Panc1 (cell line): ENCODE measurements at regions not wholly inside any gene's neighbourhood (a gene's known extent, or its start where the extent isn't known, plus 50 kb on each side); places are given as distances from the start of the nearest gene placed in this dataset.
"Not testable (repeated sequence)": the region's sequence is repeated elsewhere in the genome, so short reads cannot be mapped to it uniquely, and the experiment has no call there.

Experiments
- CTCF ChIP-seq: fragments of 450-650 bp; IDR thresholded peaks from 2 replicates; pipeline ENCODE4 v1.5.1; 2017; ENCODE audit warnings: mild to moderate bottlenecking
- POLR2AphosphoS5 ChIP-seq: IDR thresholded peaks from 2 replicates; pipeline ENCODE4 v1.6.1; 2012; ENCODE audit warnings: mild to moderate bottlenecking, low read depth, low read length, moderate library complexity
- REST ChIP-seq, 2 experiments: IDR thresholded peaks; 2 replicates each; pipeline ENCODE4 v1.6.1; 2011 to 2012; ENCODE audit warnings: low read depth in 2 of 2, control low read depth in 1 of 2, low read length in 1 of 2, mild to moderate bottlenecking in 1 of 2, moderate library complexity in 1 of 2; ENCODE audit not compliant: insufficient read depth in 1 of 2

- TF ChIP-seq CTCF; POLR2AphosphoS5; REST (IDR thresholded peaks at IDR 0.05; ENCODE audit: insufficient read depth in 1 of 2, low read depth in 2 of 2, low read length in 1 of 2): not testable (repeated sequence)
Measured at GRCh38 chr13:71289980-71290379, 577.0 kb downstream of the DACH1 start.
